Upper lobe of left lung (tissue), 4 donors: ENCODE measurements at regions not wholly inside any gene's neighbourhood (a gene's known extent, or its start where the extent isn't known, plus 50 kb on each side); places are given as distances from the start of the nearest gene placed in this dataset.

Source experiments
- CTCF ChIP-seq, 6 experiments: fragments of 450-650 bp in 4 of 6; fragments of 200-600 bp in 2 of 6; sonication (generic) in 2 of 6; IDR thresholded peaks; one replicate each; pipeline ENCODE4 v1.5.1; 2016 to 2019; ENCODE audit warnings: antibody characterized with exemption in 6 of 6
- POLR2A ChIP-seq, 4 donors: fragments of 450-650 bp; IDR thresholded peaks; one replicate each; pipeline ENCODE4 v1.5.1; 2016 to 2017; ENCODE audit warnings: antibody characterized with exemption in 4 of 4, mild to moderate bottlenecking in 2 of 4

- TF ChIP-seq POLR2A (IDR thresholded peaks at IDR 0.05): no peak
- TF ChIP-seq CTCF (IDR thresholded peaks at IDR 0.05): no peak
Measured at GRCh38 chr6:119511024-119511423, 161.5 kb upstream of the MAN1A1 start.
